NCI-H748 (cell line): ENCODE measurements at regions not wholly inside any gene's neighbourhood (a gene's known extent, or its start where the extent isn't known, plus 50 kb on each side); places are given as distances from the start of the nearest gene placed in this dataset.

Experiments used
- DNase-seq: peaks from one replicate; lab custom pipeline; 2025; ENCODE audit not compliant: unreplicated experiment; lab: John Stamatoyannopoulos, UW

GRCh38 chr9:2494562-2494961, 127.0 kb upstream of the VLDLR start:
- no peak for DNase-seq

- no peak for DNase-seq
Observed at GRCh38 chr9:2495221-2496005, 126.2 kb upstream of the VLDLR start.

GRCh38 chr9:2496169-2496568, 125.4 kb upstream of the VLDLR start:
- no peak for DNase-seq

- DNase-seq: no peak
Observed at GRCh38 chr9:2496934-2497333, 124.7 kb upstream of the VLDLR start.

GRCh38 chr9:2497666-2498400, 123.8 kb upstream of the VLDLR start:
- DNase-seq: no peak

- no peak for DNase-seq
Observed at GRCh38 chr9:2502210-2502609, 119.4 kb upstream of the VLDLR start.

GRCh38 chr9:2502760-2503159, 118.8 kb upstream of the VLDLR start:
- no peak for DNase-seq

GRCh38 chr9:2506321-2506720, 115.3 kb upstream of the VLDLR start:
- no peak for DNase-seq

GRCh38 chr9:2523591-2523990, 98.0 kb upstream of the VLDLR start:
- no peak for DNase-seq

GRCh38 chr9:2524601-2525000, 97.0 kb upstream of the VLDLR start:
- DNase-seq: no peak

- DNase-seq: no peak
Observed at GRCh38 chr9:2525147-2525546, 96.4 kb upstream of the VLDLR start.

- DNase-seq: no peak
Observed at GRCh38 chr9:2526071-2526828, 95.3 kb upstream of the VLDLR start.

GRCh38 chr9:2531481-2531880, 90.1 kb upstream of the VLDLR start:
- DNase-seq: no peak

- DNase-seq: no peak
Observed at GRCh38 chr9:2536511-2536910, 85.1 kb upstream of the VLDLR start.

GRCh38 chr9:2545881-2546490, 75.6 kb upstream of the VLDLR start:
- no peak for DNase-seq

GRCh38 chr9:2555899-2556600, 65.5 kb upstream of the VLDLR start:
- peak; percentile 47 for DNase-seq

- DNase-seq: no peak
Observed at GRCh38 chr9:2557693-2558092, 63.9 kb upstream of the VLDLR start.

- DNase-seq: no peak
Observed at GRCh38 chr9:2559192-2560152, 62.1 kb upstream of the VLDLR start.

GRCh38 chr9:2560180-2560579, 61.4 kb upstream of the VLDLR start:
- peak; percentile 25 for DNase-seq
